GM12865 (cell line): ENCODE measurements at regions not wholly inside any gene's neighbourhood (a gene's known extent, or its start where the extent isn't known, plus 50 kb on each side); places are given as distances from the start of the nearest gene placed in this dataset.

Experiments used
- DNase-seq: peaks from one replicate; pipeline ENCODE4 v3.0.0; 2010; ENCODE audit warnings: low read depth
- H3K4me3 ChIP-seq: 2 replicates; pipeline ENCODE4 v1.5.1; 2011; ENCODE audit warnings: mild to moderate bottlenecking, low read depth, low read length, control low read depth
- TF ChIP-seq, protein P1 (sequence below): IDR thresholded peaks from 2 replicates; pipeline ENCODE4 v1.5.1; 2011; ENCODE audit warnings: low read length, control low read depth, low read depth, inconsistent platforms; ENCODE audit not compliant: insufficient read depth; ENCODE audit errors: missing control alignments

DNA sequence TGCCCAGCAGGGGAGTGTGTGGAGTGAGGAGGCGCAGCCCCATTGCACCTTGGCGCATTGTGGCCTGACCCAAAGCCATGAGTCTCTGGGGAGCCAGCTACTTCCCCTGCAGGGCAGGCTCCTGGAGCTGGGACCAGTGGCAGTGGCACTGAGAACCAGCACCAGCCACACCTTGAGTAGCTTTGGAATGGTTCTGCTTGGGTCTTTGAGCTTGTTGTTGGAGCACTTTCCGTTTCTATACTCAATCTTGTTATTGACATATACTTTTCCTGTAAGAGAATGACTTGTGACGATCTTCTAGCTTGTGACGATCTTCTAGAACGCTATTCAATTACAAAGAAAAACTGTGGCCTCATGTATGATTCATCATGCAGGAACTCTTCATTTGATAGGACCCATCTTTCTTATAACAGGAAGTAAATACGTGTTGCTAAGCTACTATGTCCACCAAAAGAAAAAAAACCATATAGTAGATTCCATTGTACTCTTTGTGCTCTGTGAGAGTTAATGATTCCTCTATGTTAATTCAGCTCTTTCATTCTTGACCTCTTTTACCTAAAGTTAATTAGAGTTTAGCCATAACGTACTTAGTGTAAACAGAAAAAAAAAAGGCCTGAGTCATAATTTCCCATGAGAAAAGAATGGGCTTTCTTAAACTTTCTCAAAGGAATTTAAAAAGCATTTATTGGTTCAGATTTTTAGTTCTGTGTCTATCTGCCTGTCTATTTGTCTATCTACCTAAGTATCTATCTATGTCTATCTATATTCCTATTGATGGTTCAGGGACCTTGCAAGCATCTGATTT is 113.1 kb downstream of the GATA6 start:
- no peak for DNase-seq
- H3K4me3 ChIP-seq, result no peak overlapping the region
- TF ChIP-seq, protein P1, sequence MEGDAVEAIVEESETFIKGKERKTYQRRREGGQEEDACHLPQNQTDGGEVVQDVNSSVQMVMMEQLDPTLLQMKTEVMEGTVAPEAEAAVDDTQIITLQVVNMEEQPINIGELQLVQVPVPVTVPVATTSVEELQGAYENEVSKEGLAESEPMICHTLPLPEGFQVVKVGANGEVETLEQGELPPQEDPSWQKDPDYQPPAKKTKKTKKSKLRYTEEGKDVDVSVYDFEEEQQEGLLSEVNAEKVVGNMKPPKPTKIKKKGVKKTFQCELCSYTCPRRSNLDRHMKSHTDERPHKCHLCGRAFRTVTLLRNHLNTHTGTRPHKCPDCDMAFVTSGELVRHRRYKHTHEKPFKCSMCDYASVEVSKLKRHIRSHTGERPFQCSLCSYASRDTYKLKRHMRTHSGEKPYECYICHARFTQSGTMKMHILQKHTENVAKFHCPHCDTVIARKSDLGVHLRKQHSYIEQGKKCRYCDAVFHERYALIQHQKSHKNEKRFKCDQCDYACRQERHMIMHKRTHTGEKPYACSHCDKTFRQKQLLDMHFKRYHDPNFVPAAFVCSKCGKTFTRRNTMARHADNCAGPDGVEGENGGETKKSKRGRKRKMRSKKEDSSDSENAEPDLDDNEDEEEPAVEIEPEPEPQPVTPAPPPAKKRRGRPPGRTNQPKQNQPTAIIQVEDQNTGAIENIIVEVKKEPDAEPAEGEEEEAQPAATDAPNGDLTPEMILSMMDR, result no peak

DNA sequence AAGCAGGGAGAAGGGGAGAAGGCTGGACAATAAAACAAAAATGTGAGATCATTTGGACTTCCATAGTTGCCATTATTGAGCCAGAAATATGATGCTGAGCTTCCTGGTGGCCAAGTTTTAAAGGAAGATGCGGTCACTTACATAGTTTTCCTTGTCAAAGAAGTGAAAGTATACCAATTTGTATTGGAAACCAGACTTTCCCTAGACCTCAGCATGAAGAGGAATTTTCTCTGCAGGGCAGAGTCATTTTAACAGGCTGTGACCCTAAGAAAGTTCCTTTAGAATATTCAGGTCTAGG is 111.0 kb downstream of the GATA6 start:
- no peak for DNase-seq
- TF ChIP-seq, protein P1, result no peak
- no peak overlapping the region for H3K4me3 ChIP-seq

DNA sequence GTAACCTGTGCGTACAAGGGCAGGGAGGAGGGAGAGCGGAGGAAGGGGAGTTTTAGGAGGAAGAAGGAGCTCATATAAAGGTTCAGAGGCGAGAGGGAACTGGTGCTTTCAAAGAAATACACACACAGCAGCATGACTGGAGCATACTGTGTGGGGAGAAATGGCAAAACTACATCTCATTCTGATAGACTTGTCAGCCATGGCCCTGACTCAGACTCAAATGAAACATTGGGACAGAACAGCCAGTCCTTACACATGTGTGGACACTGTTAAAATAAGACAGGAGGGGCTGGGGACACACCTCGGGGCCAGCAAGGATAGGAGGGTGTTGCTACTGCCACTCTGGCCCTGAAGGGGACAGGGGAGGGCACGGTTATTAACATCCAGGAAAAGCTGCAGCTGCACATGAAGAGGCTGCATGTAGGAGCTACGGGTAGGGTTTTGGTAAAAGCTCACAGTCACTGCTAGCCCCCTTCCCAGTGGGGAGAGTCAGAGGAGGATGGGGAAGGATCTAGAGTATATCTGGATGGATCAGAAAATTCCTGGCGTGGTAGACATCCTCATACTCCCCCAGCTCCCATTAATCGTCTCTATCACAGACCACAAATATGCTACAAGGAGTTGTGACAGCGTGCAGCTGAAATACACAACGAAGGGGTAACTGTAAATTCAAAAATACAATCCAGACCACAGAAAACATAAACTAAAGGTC is 110.5 kb downstream of the GATA6 start:
- TF ChIP-seq, protein P1, result no peak
- H3K4me3 ChIP-seq, result no peak overlapping the region
- no peak for DNase-seq

DNA sequence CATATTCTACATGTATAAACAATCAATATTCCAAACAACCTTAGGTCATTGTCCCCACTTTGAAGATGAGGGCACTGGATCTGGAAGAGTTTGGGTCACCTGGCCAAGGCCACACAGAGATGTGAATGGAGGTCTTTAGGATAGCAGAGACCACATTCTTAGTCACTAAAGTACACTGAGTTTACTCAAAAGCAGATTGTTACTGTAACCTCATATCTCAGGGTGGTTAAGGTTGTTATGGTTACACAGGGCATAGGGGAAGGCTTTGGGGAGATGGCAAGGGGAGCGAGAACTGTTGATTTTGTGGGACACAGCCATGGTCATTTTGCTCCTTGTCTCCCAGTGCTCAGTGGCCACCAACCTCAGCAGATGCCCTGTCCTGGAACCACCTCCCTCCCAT is 109.4 kb downstream of the GATA6 start:
- H3K4me3 ChIP-seq, result no peak overlapping the region
- TF ChIP-seq, protein P1, result no peak
- no peak for DNase-seq

DNA sequence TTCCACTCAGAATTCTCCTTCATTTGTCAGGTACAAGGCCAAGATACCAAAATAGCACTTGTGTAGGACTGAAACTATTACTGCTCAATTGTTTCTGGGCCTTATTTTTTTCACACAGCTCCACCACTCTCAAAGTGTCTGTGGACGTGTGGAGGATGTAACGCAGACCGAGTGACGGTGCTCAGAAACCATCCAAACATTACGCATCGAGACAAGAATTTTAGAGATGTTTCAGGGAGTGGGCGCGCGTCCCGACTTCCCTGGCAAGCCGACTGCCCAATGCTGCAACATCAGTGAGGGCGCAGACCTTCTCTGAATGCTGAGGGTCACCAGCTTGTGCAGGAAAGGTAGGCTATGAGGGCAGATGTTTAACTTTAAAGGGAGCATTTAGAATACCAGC is 108.4 kb downstream of the GATA6 start:
- H3K4me3 ChIP-seq, result no peak overlapping the region
- TF ChIP-seq, protein P1, result no peak

DNA sequence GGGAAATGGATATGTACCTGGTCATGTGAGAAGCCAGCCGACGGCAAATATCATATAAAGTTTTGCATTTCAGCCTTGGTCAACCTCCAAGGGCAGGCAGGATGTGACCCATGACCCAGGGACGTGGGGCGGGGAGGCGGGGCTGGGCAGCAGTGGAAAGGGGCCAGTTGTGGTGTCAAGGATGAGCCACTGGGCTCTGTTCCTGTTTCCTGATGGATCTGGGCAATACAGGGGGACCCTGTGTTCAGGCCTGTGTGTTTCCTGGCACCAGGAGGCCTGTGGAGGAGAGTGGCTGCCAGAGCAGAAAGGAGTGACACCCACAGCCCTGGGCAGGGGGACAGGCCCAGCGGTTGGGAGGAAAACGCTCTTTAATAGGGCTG is 106.9 kb downstream of the GATA6 start:
- TF ChIP-seq, protein P1, result no peak
- H3K4me3 ChIP-seq, result no peak overlapping the region
- DNase-seq, result no peak

More for the DNA sequence above, 108.4 kb downstream of the GATA6 start:
- DNase-seq, result no peak
